ENCODE measurements at regions not wholly inside any gene's neighbourhood (a gene's known extent, or its start where the extent isn't known, plus 50 kb on each side); places are given as distances from the start of the nearest gene placed in this dataset.

DNA sequence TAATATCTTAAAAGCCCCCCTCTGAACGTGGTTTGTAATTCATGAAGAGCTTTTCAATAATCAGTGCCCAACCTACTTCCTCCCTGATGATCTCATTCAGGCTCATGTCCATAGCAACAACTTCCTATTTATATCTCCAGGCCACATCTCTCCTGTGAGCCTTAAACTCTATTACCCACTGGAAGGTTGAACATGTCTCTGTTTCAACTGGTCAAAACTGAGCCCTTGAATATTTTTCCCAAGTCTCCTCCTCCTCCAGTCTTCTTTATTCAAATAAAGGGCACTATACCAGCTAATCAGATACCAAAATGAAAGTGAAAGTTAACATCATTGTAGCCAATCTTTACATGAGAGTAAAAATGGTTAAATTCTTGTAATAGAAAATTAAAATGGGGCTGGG lies 63.7 kb upstream of the ITGA4 start:
- TF ChIP-seq RFX5 (IDR thresholded peaks at IDR 0.05; ENCODE audit: low read depth, low read length), result no peak
- TF ChIP-seq POLR2A (IDR thresholded peaks at IDR 0.05; ENCODE audit: low read depth, low read length), result no peak
- no CpG with 5 or more reads among the region's 1 CpG for WGBS, 2 experiments (ENCODE audit: extremely low coverage in 2 of 2, insufficient read length in 1 of 2)
- no peaks in the 10 kb centered on the region for H3K36me3 ChIP-seq (ENCODE audit: control insufficient read depth, insufficient read depth, low read length)
- intact Hi-C loops (cut with micrococcal nuclease) (no loop called here), dilution Hi-C loops (cut with HindIII; ENCODE audit: low sequenced_read_pairs, unreplicated experiment) (no loop called here), in situ Hi-C loops (cut with MboI; ENCODE audit: low sequenced_read_pairs) (no loop called here)
- H3K9ac ChIP-seq (ENCODE audit: low read depth, low read length), result no peak overlapping the region
- peak; percentile 71 for DNase-seq
- no peak overlapping the region for H2AFZ ChIP-seq (replicated peaks; ENCODE audit: low read length, poor library complexity)
- CTCF ChIA-PET, result no interaction called here
- POLR2A ChIA-PET (ENCODE audit: unreplicated experiment), result no interaction called here
- peak overlapping the region; percentile 16; the same call in 1 of the 2 replicates for H3K4me3 ChIP-seq (ENCODE audit: insufficient read depth, low read depth, low read length)
- no peak overlapping the region for H3K23ac ChIP-seq (ENCODE audit: low read depth, low read length)
- H2BK20ac ChIP-seq (ENCODE audit: low read depth, low read length), result no peak overlapping the region
- peak overlapping the region; percentile 92 for H4K5ac ChIP-seq (ENCODE audit: low read depth, low read length)
- peak overlapping the region; percentile 41 for H2BK5ac ChIP-seq (ENCODE audit: low read depth, low read length, poor library complexity, severe bottlenecking)
- H4K91ac ChIP-seq (ENCODE audit: insufficient read depth, low read depth, low read length), result no peak overlapping the region
- H2BK120ac ChIP-seq (ENCODE audit: low read depth, low read length), result peak overlapping the region; percentile 21; the same call in 1 of the 2 replicates
- H3K4ac ChIP-seq (ENCODE audit: low read depth, low read length), result no peak overlapping the region
- H2BK15ac ChIP-seq (ENCODE audit: low read depth, low read length), result no peak overlapping the region
- no peaks in the 10 kb centered on the region for H3K4me1 ChIP-seq (ENCODE audit: control insufficient read depth, insufficient read depth, low read length)
- peak overlapping the region; percentile 72 for H3K18ac ChIP-seq (ENCODE audit: low read depth, low read length)
- H3K14ac ChIP-seq (replicated peaks; ENCODE audit: low read depth, low read length), result no peak overlapping the region
- H2AK5ac ChIP-seq (ENCODE audit: low read depth, low read length), result no peak overlapping the region
- H2AK9ac ChIP-seq (replicated peaks; ENCODE audit: low read depth, low read length, poor library complexity), result no peak overlapping the region
- peak overlapping the region; percentile 99 for H3K4me2 ChIP-seq (ENCODE audit: low read depth, low read length)
- H3K9me3 ChIP-seq (ENCODE audit: control insufficient read depth, insufficient read depth, low read length), result no peaks in the 10 kb centered on the region
- no peaks in the 10 kb centered on the region for H3K79me1 ChIP-seq (ENCODE audit: low read depth in 1 of 2, low read length in 2 of 2)
- no peaks in the 10 kb centered on the region for H3K27me3 ChIP-seq (ENCODE audit: control insufficient read depth, insufficient read depth, low read length)
- peak; percentile 83 for ATAC-seq (ENCODE audit: low read depth)
- BruUV-seq (replicated peaks), result no TSS peak
- H4K8ac ChIP-seq (ENCODE audit: low read depth in 2 of 2, low read length in 2 of 2), result peak overlapping the region in 1 of 2 experiments; percentile 57; a peak in 2 of 4 replicates
- no peaks in the 10 kb centered on the region for H4K20me1 ChIP-seq (ENCODE audit: insufficient read depth, low read length)
- no peak overlapping the region for H3K56ac ChIP-seq (ENCODE audit: extremely low read depth, insufficient read depth, low read length)
- peaks cover 3% of the 10 kb centered on the region; the same call in 1 of the 2 replicates for H3K9me1 ChIP-seq (ENCODE audit: insufficient read depth, low read length)
- no peak overlapping the region for H3K27ac ChIP-seq (ENCODE audit: insufficient read depth, low read length)
